Left ventricle myocardium inferior (tissue), 1 donor: ENCODE measurements at regions not wholly inside any gene's neighbourhood (a gene's known extent, or its start where the extent isn't known, plus 50 kb on each side); places are given as distances from the start of the nearest gene placed in this dataset.

Experiments used
- DNase-seq: peaks from one replicate; pipeline ENCODE4 v3.0.0-alpha.2; 2020
- H3K27ac ChIP-seq: fragments of 200-600 bp; replicated peaks from 2 replicates; pipeline ENCODE4 v1.8.0; 2021
- H3K27me3 ChIP-seq: fragments of 200-600 bp; 2 replicates; pipeline ENCODE4 v1.8.0; 2021; ENCODE audit warnings: low read depth
- H3K36me3 ChIP-seq: fragments of 200-600 bp; 2 replicates; pipeline ENCODE4 v1.8.0; 2021
- H3K4me1 ChIP-seq: fragments of 200-600 bp; 2 replicates; pipeline ENCODE4 v1.8.0; 2021
- H3K4me3 ChIP-seq: fragments of 200-600 bp; 2 replicates; pipeline ENCODE4 v1.8.0; 2021; ENCODE audit warnings: mild to moderate bottlenecking, moderate library complexity
- H3K9me3 ChIP-seq: fragments of 200-600 bp; replicated peaks from 2 replicates; pipeline ENCODE4 v1.8.0; 2021
- CTCF ChIP-seq: fragments of 200-600 bp; IDR thresholded peaks from 2 replicates; pipeline ENCODE4 v1.8.0; 2021; ENCODE audit warnings: antibody characterized with exemption, mild to moderate bottlenecking, borderline replicate concordance
- intact Hi-C: fragments of 100-400 bp; cut with micrococcal nuclease; formaldehyde crosslinking; loops from one replicate; pipeline ENCODE4 v1.11.0; 2022
- donor health status: DM: no; HTN: yes; CAD: no; lungs with severe emphysema.

- H3K27ac ChIP-seq, result no peak overlapping the region
- TF ChIP-seq CTCF, result no peak
- no peak for DNase-seq
- H3K9me3 ChIP-seq, result no peaks in the 10 kb centered on the region
- peaks cover 4% of the 10 kb centered on the region for H3K4me1 ChIP-seq
- no peak overlapping the region for H3K4me3 ChIP-seq
- intact Hi-C loops, result no loop called here
- no peaks in the 10 kb centered on the region for H3K36me3 ChIP-seq
- H3K27me3 ChIP-seq, result no peaks in the 10 kb centered on the region
Observed at GRCh38 chr3:124530916-124531315, 199.3 kb upstream of the UMPS start.

DNA sequence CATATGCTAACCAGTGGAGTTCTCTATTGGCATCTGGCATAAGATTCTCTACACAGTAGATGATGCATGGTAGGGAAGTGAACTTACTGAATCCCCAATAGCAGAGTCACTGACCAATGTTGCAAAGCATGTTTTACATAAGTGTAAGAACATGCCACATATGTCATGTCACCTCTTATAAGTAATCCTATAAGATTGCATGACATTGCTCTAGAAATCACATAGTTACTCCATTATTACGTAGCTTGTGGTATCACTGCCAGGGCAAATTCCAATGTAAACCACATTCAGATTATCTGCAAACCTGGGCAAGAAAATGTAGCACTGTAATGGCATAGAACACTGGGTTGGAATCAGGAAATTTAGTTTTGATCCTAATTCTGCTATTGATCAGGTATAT is 198.2 kb upstream of the UMPS start:
- intact Hi-C loops, result no loop called here
- Histone ChIP-seq H3K27ac (no peak overlapping the region), H3K4me1 (peaks cover 4% of the 10 kb centered on the region), H3K9me3 (no peaks in the 10 kb centered on the region), H3K4me3 (no peak overlapping the region), H3K36me3 (no peaks in the 10 kb centered on the region), H3K27me3 (no peaks in the 10 kb centered on the region)
- no peak for TF ChIP-seq CTCF
- DNase-seq, result no peak

DNA sequence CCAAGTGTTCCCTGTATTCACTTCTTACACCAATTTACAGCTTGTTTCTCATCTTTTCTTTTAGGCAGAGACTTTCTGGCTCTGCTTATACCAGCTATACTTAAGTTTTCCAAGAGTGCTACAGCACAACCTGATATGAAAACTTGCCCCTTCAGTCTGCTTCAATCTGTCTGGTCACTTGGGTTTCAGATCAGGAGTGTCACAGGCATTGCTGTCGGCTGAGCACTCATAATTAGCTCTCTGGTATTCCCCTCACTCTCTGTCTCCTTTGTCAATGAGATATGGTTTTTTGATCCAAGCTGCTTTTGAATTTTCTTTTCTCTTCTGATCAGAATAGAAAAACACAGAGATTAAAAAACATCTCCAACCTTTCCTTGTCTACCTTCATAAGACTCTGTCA is 194.9 kb upstream of the UMPS start:
- intact Hi-C loops, result no loop called here
- H3K27me3 ChIP-seq, result no peaks in the 10 kb centered on the region
- peaks cover 7% of the 10 kb centered on the region for H3K4me1 ChIP-seq
- no peak overlapping the region for H3K27ac ChIP-seq
- no peak for TF ChIP-seq CTCF
- no peaks in the 10 kb centered on the region for H3K36me3 ChIP-seq
- DNase-seq, result no peak
- no peaks in the 10 kb centered on the region for H3K9me3 ChIP-seq
- no peak overlapping the region for H3K4me3 ChIP-seq

DNA sequence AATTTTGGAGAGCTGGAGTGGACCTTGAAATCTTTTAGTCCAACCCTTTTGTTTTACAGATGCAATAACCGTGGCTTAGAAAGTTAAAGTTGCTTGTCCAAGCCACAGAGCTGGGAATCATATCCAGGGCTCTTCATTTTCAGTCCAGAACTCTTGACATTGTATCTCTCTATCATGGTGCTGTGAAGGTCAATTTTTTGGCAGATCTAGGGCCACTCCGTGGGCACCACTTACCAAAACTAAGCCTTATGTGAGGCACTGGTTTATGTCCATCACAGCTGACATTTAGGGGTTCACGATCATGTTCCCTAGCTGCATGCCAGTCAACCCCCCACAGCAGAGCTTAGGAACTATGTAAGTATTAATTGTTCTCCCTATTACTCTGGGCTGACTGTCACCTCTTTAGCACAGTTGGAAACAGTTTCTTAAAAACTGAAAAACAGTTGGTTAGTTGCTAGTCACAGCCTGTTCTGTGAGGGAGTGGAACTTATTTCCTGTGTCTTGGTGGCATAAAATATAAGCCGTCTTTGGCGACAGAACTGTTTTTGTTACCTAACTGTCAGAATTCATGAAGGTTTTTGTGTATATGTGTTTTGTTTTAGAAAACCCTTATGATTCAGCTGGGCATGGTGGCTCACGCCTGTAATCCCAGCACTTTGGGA is 189.6 kb upstream of the UMPS start:
- Histone ChIP-seq H3K4me1 (peaks cover 8% of the 10 kb centered on the region), H3K36me3 (no peaks in the 10 kb centered on the region), H3K27ac (peak overlapping the region; percentile 68), H3K9me3 (no peaks in the 10 kb centered on the region), H3K27me3 (no peaks in the 10 kb centered on the region), H3K4me3 (peak overlapping the region; percentile 8)
- TF ChIP-seq CTCF, result no peak
- intact Hi-C loops, result loop anchor here (10.0 kb wide), 1 partner anchor 46 kb away; no protein-coding TSS in a partner anchor
- no peak for DNase-seq

DNA sequence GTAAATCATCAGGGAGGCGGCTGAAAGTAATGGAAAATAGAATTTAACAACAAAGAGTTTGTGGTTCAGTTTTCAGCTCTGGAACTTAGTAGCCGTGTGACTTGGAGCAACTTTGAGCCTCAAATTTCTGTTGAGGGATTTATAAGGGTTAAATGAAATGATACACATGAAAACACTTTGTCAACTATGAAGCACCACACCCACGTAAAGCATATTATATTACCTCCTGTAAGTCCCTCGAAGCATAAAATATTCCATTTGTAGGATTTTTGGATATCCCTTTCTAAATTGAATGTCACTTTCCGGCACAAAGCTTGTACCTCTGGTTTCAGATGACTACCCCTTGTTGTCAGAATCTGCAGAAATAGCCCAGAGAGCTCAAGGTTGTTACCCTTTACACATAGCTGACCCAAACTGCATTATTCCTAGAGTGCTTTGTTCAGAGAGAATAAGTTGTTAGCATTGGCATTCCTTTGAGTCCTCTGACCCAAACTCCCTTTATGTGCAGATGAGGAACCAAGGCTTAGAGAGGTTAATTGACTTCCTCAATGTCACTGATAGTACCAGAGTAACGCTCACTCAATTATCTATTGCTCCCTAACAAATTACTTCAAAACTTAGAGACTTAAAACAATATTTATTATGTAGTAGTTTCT is 187.9 kb upstream of the UMPS start:
- no peak for TF ChIP-seq CTCF

More for the DNA sequence above, 187.9 kb upstream of the UMPS start:
- intact Hi-C loops, result loop anchor here (10.0 kb wide), 1 partner anchor 48 kb away; no protein-coding TSS in a partner anchor
- Histone ChIP-seq H3K4me1 (peaks cover 8% of the 10 kb centered on the region), H3K4me3 (no peak overlapping the region), H3K27ac (no peak overlapping the region), H3K36me3 (no peaks in the 10 kb centered on the region), H3K9me3 (no peaks in the 10 kb centered on the region), H3K27me3 (no peaks in the 10 kb centered on the region)
- no peak for DNase-seq
